RKO (cell line): ENCODE measurements at regions not wholly inside any gene's neighbourhood (a gene's known extent, or its start where the extent isn't known, plus 50 kb on each side); places are given as distances from the start of the nearest gene placed in this dataset.
A peak's percentile ranks its signal among the peaks of the same experiment; 100 is the strongest.
"Not testable (repeated sequence)": the region's sequence is repeated elsewhere in the genome, so short reads cannot be mapped to it uniquely, and the experiment has no call there.

Experiments
- DNase-seq: peaks from one replicate; pipeline ENCODE4 v3.0.0-alpha.2; 2016; ENCODE audit warnings: low spot score

- peak; percentile 86 for DNase-seq
Observed at GRCh38 chr12:131511391-131511802, 199.5 kb upstream of the SFSWAP start.

GRCh38 chr12:131511803-131512561 lies 198.9 kb upstream of the SFSWAP start:
- DNase-seq = no peak

GRCh38 chr12:131513606-131514005 lies 197.3 kb upstream of the SFSWAP start:
- DNase-seq = no peak

GRCh38 chr12:131520553-131520952 lies 190.3 kb upstream of the SFSWAP start:
- DNase-seq = not testable (repeated sequence)

GRCh38 chr12:131521326-131521725 lies 189.6 kb upstream of the SFSWAP start:
- no peak for DNase-seq

GRCh38 chr12:131525795-131526508 lies 184.9 kb upstream of the SFSWAP start:
- no peak for DNase-seq

- DNase-seq = no peak
Observed at GRCh38 chr12:131527092-131527491, 183.8 kb upstream of the SFSWAP start.

- no peak for DNase-seq
Observed at GRCh38 chr12:131527736-131528135, 183.2 kb upstream of the SFSWAP start.

- DNase-seq = no peak
Observed at GRCh38 chr12:131528144-131528543, 182.7 kb upstream of the SFSWAP start.

- no peak for DNase-seq
Observed at GRCh38 chr12:131528667-131529066, 182.2 kb upstream of the SFSWAP start.

- no peak for DNase-seq
Observed at GRCh38 chr12:131529196-131530040, 181.5 kb upstream of the SFSWAP start.

- no peak for DNase-seq
Observed at GRCh38 chr12:131530041-131530332, 180.9 kb upstream of the SFSWAP start.

- no peak for DNase-seq
Observed at GRCh38 chr12:131530422-131530821, 180.5 kb upstream of the SFSWAP start.

GRCh38 chr12:131533139-131533538 lies 177.8 kb upstream of the SFSWAP start:
- no peak for DNase-seq

- no peak for DNase-seq
Observed at GRCh38 chr12:131535779-131536178, 175.1 kb upstream of the SFSWAP start.

- no peak for DNase-seq
Observed at GRCh38 chr12:131536337-131536736, 174.6 kb upstream of the SFSWAP start.

GRCh38 chr12:131536766-131537165 lies 174.1 kb upstream of the SFSWAP start:
- no peak for DNase-seq

GRCh38 chr12:131537267-131537958 lies 173.5 kb upstream of the SFSWAP start:
- no peak for DNase-seq

GRCh38 chr12:131539381-131539780 lies 171.5 kb upstream of the SFSWAP start:
- DNase-seq = no peak

- DNase-seq = no peak
Observed at GRCh38 chr12:131540138-131540623, 170.7 kb upstream of the SFSWAP start.

GRCh38 chr12:131541512-131541911 lies 169.4 kb upstream of the SFSWAP start:
- not testable (repeated sequence) for DNase-seq

- no peak for DNase-seq
Observed at GRCh38 chr12:131542351-131542750, 168.5 kb upstream of the SFSWAP start.
